ENCODE measurements at regions not wholly inside any gene's neighbourhood (a gene's known extent, or its start where the extent isn't known, plus 50 kb on each side); places are given as distances from the start of the nearest gene placed in this dataset.

DNA sequence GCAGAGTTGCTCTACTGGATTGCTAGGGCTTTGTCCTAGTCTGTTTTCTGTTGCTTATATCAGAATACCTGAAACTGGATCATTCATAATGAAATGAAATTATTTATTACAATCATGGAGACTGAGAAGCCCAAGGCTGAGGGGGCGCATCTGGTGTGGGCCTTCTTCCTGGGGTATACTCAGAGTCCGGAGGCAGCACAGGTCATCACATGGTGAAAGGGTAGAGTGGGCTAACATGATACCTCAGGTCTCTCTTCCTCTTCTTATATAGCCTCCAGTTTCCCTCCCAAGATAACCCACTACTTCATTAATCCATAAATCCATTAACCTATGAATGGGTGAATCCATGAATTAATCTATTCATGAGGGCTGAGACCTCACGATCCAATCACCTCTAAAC is 667.6 kb upstream of the NCAM2 start:
- H3K4me3 Mint-ChIP-seq: no peak overlapping the region
- H3K9me3 Mint-ChIP-seq: no peaks in the 10 kb centered on the region
- DNase-seq (ENCODE audit: extremely low spot score, unreplicated experiment): no peak
- TF ChIP-seq, protein P1, sequence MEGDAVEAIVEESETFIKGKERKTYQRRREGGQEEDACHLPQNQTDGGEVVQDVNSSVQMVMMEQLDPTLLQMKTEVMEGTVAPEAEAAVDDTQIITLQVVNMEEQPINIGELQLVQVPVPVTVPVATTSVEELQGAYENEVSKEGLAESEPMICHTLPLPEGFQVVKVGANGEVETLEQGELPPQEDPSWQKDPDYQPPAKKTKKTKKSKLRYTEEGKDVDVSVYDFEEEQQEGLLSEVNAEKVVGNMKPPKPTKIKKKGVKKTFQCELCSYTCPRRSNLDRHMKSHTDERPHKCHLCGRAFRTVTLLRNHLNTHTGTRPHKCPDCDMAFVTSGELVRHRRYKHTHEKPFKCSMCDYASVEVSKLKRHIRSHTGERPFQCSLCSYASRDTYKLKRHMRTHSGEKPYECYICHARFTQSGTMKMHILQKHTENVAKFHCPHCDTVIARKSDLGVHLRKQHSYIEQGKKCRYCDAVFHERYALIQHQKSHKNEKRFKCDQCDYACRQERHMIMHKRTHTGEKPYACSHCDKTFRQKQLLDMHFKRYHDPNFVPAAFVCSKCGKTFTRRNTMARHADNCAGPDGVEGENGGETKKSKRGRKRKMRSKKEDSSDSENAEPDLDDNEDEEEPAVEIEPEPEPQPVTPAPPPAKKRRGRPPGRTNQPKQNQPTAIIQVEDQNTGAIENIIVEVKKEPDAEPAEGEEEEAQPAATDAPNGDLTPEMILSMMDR (conservative IDR thresholded peaks at IDR 0.05): no peak
- no peaks in the 10 kb centered on the region for H3K4me1 Mint-ChIP-seq (ENCODE audit: unreplicated experiment)
- H3K36me3 Mint-ChIP-seq: no peaks in the 10 kb centered on the region
- H3K27ac Mint-ChIP-seq: no peak overlapping the region
- H3K27me3 Mint-ChIP-seq: no peaks in the 10 kb centered on the region

DNA sequence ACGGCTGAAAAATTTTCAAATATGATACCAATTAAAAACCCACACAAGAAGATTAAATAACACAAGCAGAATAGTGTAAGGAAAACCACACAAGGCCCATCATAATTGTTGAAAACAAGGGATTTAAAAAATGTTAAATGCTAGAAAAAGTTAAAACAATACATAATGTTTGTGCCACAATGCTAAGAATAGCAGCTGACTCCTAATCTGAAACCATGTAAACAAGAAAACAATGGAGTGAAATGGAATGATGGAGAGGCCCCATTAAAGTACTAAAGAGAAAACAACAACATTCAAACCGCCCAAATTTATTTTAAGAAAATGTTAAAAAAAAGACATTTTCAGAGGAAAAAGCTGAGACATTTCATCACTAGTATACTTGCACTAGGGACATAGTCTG is 663.6 kb upstream of the NCAM2 start:
- DNase-seq (ENCODE audit: extremely low spot score, unreplicated experiment): no peak
- Mint-ChIP-seq H3K4me3 (no peak overlapping the region), H3K27ac (no peak overlapping the region), H3K27me3 (no peaks in the 10 kb centered on the region), H3K36me3 (no peaks in the 10 kb centered on the region), H3K9me3 (no peaks in the 10 kb centered on the region), H3K4me1 (ENCODE audit: unreplicated experiment) (no peaks in the 10 kb centered on the region)
- TF ChIP-seq, protein P1 (conservative IDR thresholded peaks at IDR 0.05): no peak

DNA sequence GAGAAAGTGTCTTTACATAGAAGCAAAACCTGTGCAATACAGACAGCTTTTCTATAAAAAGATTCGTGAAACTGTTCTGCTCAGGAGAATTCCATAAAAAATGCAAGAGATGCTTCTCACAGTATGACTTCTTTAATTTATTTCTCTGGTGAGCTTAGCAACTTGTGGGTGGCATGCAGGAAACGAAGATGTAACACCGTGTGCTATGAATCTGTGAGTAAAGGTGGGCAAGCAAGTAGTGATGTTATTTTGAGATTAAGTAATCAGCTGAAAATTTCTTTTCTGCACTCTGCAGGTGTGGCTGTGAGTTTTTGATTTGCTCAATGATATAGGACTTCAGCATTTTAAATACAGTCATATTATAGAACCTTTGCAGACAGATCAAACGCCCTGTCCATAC is 656.8 kb upstream of the NCAM2 start:
- H3K4me3 Mint-ChIP-seq: no peak overlapping the region
- DNase-seq (ENCODE audit: extremely low spot score, unreplicated experiment): no peak
- H3K4me1 Mint-ChIP-seq (ENCODE audit: unreplicated experiment): no peaks in the 10 kb centered on the region
- TF ChIP-seq, protein P1 (conservative IDR thresholded peaks at IDR 0.05): no peak
- H3K36me3 Mint-ChIP-seq: peaks cover 3% of the 10 kb centered on the region
- H3K27ac Mint-ChIP-seq: no peak overlapping the region
- H3K9me3 Mint-ChIP-seq: no peaks in the 10 kb centered on the region
- no peaks in the 10 kb centered on the region for H3K27me3 Mint-ChIP-seq

DNA sequence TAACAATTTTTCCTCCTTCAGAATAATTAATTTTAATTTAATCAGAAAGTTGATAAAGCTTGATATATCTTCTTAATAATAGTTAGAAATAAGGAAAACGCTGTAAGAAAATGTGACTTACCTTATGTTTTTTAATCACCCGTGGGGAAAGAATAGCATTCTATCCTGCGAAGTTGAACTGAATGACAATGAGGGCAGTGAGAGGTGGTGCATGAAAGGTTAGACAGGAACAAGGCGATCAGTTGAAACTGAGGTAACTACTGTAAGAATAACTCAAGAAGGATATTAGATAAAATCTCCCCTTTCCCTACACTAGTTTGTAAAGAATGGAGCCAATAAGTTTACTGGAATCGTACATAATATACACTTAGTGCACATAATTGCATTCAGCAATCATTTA is 655.0 kb upstream of the NCAM2 start:
- Mint-ChIP-seq H3K27ac (no peak overlapping the region), H3K4me1 (ENCODE audit: unreplicated experiment) (no peaks in the 10 kb centered on the region), H3K9me3 (no peaks in the 10 kb centered on the region), H3K36me3 (peaks cover 3% of the 10 kb centered on the region), H3K4me3 (no peak overlapping the region), H3K27me3 (no peaks in the 10 kb centered on the region)
- TF ChIP-seq, protein P1 (conservative IDR thresholded peaks at IDR 0.05): no peak
- DNase-seq (ENCODE audit: extremely low spot score, unreplicated experiment): no peak

DNA sequence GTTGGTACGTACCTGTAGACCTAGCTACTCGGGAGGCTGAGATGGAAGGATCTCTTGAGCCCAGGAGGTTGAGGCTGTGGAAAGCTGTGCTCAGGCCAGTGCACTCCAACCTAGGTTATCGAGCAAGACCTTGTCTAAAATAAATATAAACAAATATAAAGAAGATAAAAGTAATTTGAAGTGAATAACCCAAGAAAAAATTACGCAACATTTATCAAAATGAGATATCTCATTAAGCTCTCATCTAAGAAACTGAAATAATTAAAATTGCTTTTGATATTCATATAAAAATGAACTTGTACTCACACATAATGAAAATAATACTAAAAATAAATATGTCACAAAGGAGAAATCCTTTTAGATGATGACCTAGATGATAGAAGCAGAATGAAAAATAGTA is 647.1 kb upstream of the NCAM2 start:
- TF ChIP-seq, protein P1 (conservative IDR thresholded peaks at IDR 0.05): no peak
- Mint-ChIP-seq H3K4me3 (no peak overlapping the region), H3K4me1 (ENCODE audit: unreplicated experiment) (no peaks in the 10 kb centered on the region)

DNA sequence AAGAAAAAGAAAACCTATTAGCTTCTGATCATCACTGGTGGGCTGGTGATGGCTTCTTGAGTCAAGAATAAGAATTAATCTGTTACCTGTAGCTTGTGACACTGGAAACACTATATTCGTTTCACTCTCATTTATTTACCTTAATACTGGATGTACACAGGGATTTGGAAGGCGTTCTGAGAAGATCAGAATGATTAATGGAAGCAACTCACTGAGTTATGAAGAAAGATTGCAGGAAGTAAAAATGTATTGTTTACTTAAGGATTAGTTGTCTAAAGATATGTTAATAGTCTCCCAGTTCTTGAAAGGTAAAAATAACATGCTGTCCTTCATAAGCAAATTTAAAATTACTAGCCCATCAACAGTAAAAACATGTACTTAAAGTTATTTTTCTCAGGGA is 644.9 kb upstream of the NCAM2 start:
- Mint-ChIP-seq H3K36me3 (no peaks in the 10 kb centered on the region), H3K27ac (no peak overlapping the region), H3K4me3 (no peak overlapping the region), H3K9me3 (no peaks in the 10 kb centered on the region), H3K4me1 (ENCODE audit: unreplicated experiment) (no peaks in the 10 kb centered on the region), H3K27me3 (no peaks in the 10 kb centered on the region)
- DNase-seq (ENCODE audit: extremely low spot score, unreplicated experiment): no peak
- TF ChIP-seq, protein P1 (conservative IDR thresholded peaks at IDR 0.05): no peak

More for the DNA sequence above, 647.1 kb upstream of the NCAM2 start:
- Mint-ChIP-seq H3K27ac (no peak overlapping the region), H3K36me3 (no peaks in the 10 kb centered on the region), H3K27me3 (no peaks in the 10 kb centered on the region), H3K9me3 (no peaks in the 10 kb centered on the region)
- no peak for DNase-seq (ENCODE audit: extremely low spot score, unreplicated experiment)
